GM23338 (cell line): ENCODE measurements at regions not wholly inside any gene's neighbourhood (a gene's known extent, or its start where the extent isn't known, plus 50 kb on each side); places are given as distances from the start of the nearest gene placed in this dataset.

ENCODE experiments used
- CREB1 ChIP-seq: fragments of 250-450 bp; sonication (Bioruptor Pico); IDR thresholded peaks from 2 replicates; pipeline ENCODE4 v1.5.0; 2020; ENCODE audit warnings: low read depth, mild to moderate bottlenecking, moderate library complexity
- CTCF ChIP-seq, 2 experiments: fragments of 200-600 bp in 1 of 2; sonication (generic) in 1 of 2; conservative IDR thresholded peaks; 2 replicates each; pipeline versions ENCODE4 v1.5.1 to v1.6.1; 2016 to 2017; ENCODE audit warnings: antibody characterized with exemption in 2 of 2, low read depth in 2 of 2, mild to moderate bottlenecking in 2 of 2, moderate library complexity in 1 of 2
- ETS1 ChIP-seq: IDR thresholded peaks from 2 replicates; pipeline ENCODE4 v1.6.1; 2016; ENCODE audit warnings: antibody characterized with exemption
- EZH2 ChIP-seq: fragments of 200-600 bp; sonication (generic); IDR thresholded peaks from one replicate; pipeline ENCODE4 v1.8.0; 2017; ENCODE audit warnings: antibody characterized with exemption, mild to moderate bottlenecking, low read depth; ENCODE audit not compliant: unreplicated experiment
- POLR2AphosphoS5 ChIP-seq: IDR thresholded peaks from 2 replicates; pipeline ENCODE4 v1.6.1; 2016; ENCODE audit warnings: antibody characterized with exemption, low read depth
- REST ChIP-seq: IDR thresholded peaks from one replicate; pipeline ENCODE4 v1.6.1; 2018; ENCODE audit warnings: antibody characterized with exemption; ENCODE audit not compliant: unreplicated experiment
- ZNF462 ChIP-seq: fragments of 250-450 bp; sonication (Bioruptor Pico); IDR thresholded peaks from 2 replicates; pipeline ENCODE4 v1.5.0; 2020; ENCODE audit warnings: mild to moderate bottlenecking, moderate library complexity

GRCh38 chr2:66862885-66863650 is 428.1 kb downstream of the MEIS1 start:
- TF ChIP-seq CTCF (conservative IDR thresholded peaks at IDR 0.05; ENCODE audit: low read depth in 2 of 2) (no peak), ETS1 (no peak), EZH2 (no peak), POLR2AphosphoS5 (no peak), ZNF462 (no peak), REST (no peak), CREB1 (CRISPR knock-in tag) (no peak)
